ENCODE measurements at regions not wholly inside any gene's neighbourhood (a gene's known extent, or its start where the extent isn't known, plus 50 kb on each side); places are given as distances from the start of the nearest gene placed in this dataset.

DNA sequence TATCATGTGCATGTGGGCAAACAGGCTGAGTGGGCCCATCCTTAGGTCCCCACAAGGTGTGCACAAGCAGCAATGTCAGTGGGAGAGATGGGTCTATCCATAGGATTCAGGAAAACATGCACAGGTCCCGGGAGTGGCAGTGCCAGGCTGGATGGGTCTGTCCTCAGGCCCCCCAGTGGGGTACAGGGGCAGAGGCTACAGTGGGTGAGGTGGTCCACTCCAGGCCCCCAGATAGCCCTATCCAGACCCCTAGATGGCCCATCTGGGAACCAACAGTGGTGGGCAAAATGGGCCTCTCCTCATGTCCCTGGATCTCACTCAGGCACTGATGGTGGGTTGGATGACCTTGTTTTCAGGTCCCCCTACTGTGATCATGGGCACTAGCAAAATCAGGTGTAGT, 277.8 kb upstream of the SYT1 start:
- H2AK5ac ChIP-seq (ENCODE audit: low read depth, low read length), result no peak overlapping the region
- in situ Hi-C loops (cut with MboI; ENCODE audit: low sequenced_read_pairs), result no loop called here

More for the DNA sequence above, 277.8 kb upstream of the SYT1 start:
- H3K9me3 ChIP-seq (ENCODE audit: control insufficient read depth, insufficient read depth, low read length), result peaks cover 7% of the 10 kb centered on the region
- H2BK15ac ChIP-seq (ENCODE audit: low read depth, low read length), result no peak overlapping the region
- no peak overlapping the region for H4K8ac ChIP-seq (ENCODE audit: low read depth in 2 of 2, low read length in 2 of 2)
- H4K91ac ChIP-seq (ENCODE audit: insufficient read depth, low read depth, low read length), result no peak overlapping the region
- no peaks in the 10 kb centered on the region for H3K9me1 ChIP-seq (ENCODE audit: insufficient read depth, low read length)
- H3K27me3 ChIP-seq (ENCODE audit: control insufficient read depth, insufficient read depth, low read length), result no peaks in the 10 kb centered on the region
- no peak overlapping the region for H2AK9ac ChIP-seq (replicated peaks; ENCODE audit: low read depth, low read length, poor library complexity)
- H4K20me1 ChIP-seq (ENCODE audit: insufficient read depth, low read length), result no peaks in the 10 kb centered on the region
- ChIA-PET CTCF (no interaction called here), POLR2A (ENCODE audit: unreplicated experiment) (no interaction called here)
- H4K5ac ChIP-seq (ENCODE audit: low read depth, low read length), result no peak overlapping the region
- H3K4me1 ChIP-seq (ENCODE audit: control insufficient read depth, insufficient read depth, low read length), result no peaks in the 10 kb centered on the region
- no peak overlapping the region for H2BK120ac ChIP-seq (ENCODE audit: low read depth, low read length)
- H3K23ac ChIP-seq (ENCODE audit: low read depth, low read length), result no peak overlapping the region
- dilution Hi-C loops (cut with HindIII; ENCODE audit: low sequenced_read_pairs, unreplicated experiment), result no loop called here
- no peak overlapping the region for H3K18ac ChIP-seq (ENCODE audit: low read depth, low read length)
- H3K4me3 ChIP-seq (ENCODE audit: insufficient read depth, low read depth, low read length), result no peak overlapping the region
- no TSS peak for BruUV-seq (replicated peaks)
- no peak overlapping the region for H2BK5ac ChIP-seq (ENCODE audit: low read depth, low read length, poor library complexity, severe bottlenecking)
- H3K4ac ChIP-seq (ENCODE audit: low read depth, low read length), result no peak overlapping the region
- DNase-seq, result no peak
- no peak overlapping the region for H3K9ac ChIP-seq (ENCODE audit: low read depth, low read length)
- no peak overlapping the region for H3K27ac ChIP-seq (ENCODE audit: insufficient read depth, low read length)
- ATAC-seq (ENCODE audit: low read depth), result no peak
- H3K36me3 ChIP-seq (ENCODE audit: control insufficient read depth, insufficient read depth, low read length), result no peaks in the 10 kb centered on the region
- H3K14ac ChIP-seq (replicated peaks; ENCODE audit: low read depth, low read length), result no peak overlapping the region
- H2AFZ ChIP-seq (replicated peaks; ENCODE audit: low read length, poor library complexity), result no peak overlapping the region
- TF ChIP-seq CEBPB (IDR thresholded peaks at IDR 0.05; ENCODE audit: low read depth, low read length), result no peak
- TF ChIP-seq RCOR1 (IDR thresholded peaks at IDR 0.05; ENCODE audit: insufficient replicate concordance, low read length), result no peak
- TF ChIP-seq MXI1 (IDR thresholded peaks at IDR 0.05; ENCODE audit: borderline replicate concordance, low read depth, low read length), result no peak
- no peak for TF ChIP-seq RFX5 (IDR thresholded peaks at IDR 0.05; ENCODE audit: low read depth, low read length)
- no peak for TF ChIP-seq NFE2L2 (IDR thresholded peaks at IDR 0.05; ENCODE audit: low read depth, low read length)
- no peak for TF ChIP-seq BHLHE40 (IDR thresholded peaks at IDR 0.05; ENCODE audit: low read depth, low read length)
- TF ChIP-seq CHD1 (IDR thresholded peaks at IDR 0.05; ENCODE audit: low read depth, low read length), result no peak
- TF ChIP-seq RAD21 (IDR thresholded peaks at IDR 0.05; ENCODE audit: low read length), result no peak
- TF ChIP-seq MAZ (IDR thresholded peaks at IDR 0.05; ENCODE audit: borderline replicate concordance, low read depth, low read length), result no peak
- no peak for TF ChIP-seq MAFK (IDR thresholded peaks at IDR 0.05; ENCODE audit: low read depth, low read length)
- no peak for TF ChIP-seq FOS (IDR thresholded peaks at IDR 0.05; ENCODE audit: low read depth, low read length)
- no peak for TF ChIP-seq POLR2A (IDR thresholded peaks at IDR 0.05; ENCODE audit: low read depth, low read length)
- TF ChIP-seq CTCF (conservative IDR thresholded peaks at IDR 0.05; ENCODE audit: low read depth, low read length), result no peak
- TF ChIP-seq USF2 (IDR thresholded peaks at IDR 0.05; ENCODE audit: low read depth, low read length), result no peak
- no peak for TF ChIP-seq SMC3 (IDR thresholded peaks at IDR 0.05; ENCODE audit: low read depth, low read length)
- TF ChIP-seq, protein P1, sequence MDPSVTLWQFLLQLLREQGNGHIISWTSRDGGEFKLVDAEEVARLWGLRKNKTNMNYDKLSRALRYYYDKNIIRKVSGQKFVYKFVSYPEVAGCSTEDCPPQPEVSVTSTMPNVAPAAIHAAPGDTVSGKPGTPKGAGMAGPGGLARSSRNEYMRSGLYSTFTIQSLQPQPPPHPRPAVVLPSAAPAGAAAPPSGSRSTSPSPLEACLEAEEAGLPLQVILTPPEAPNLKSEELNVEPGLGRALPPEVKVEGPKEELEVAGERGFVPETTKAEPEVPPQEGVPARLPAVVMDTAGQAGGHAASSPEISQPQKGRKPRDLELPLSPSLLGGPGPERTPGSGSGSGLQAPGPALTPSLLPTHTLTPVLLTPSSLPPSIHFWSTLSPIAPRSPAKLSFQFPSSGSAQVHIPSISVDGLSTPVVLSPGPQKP (IDR thresholded peaks at IDR 0.05; ENCODE audit: borderline replicate concordance, low read depth, low read length), result no peak
- H3K79me1 ChIP-seq (ENCODE audit: low read depth in 1 of 2, low read length in 2 of 2), result no peaks in the 10 kb centered on the region
- WGBS, 2 experiments (ENCODE audit: extremely low coverage in 2 of 2, insufficient read length in 1 of 2), result no CpG with 5 or more reads among the region's 1 CpG
- H2BK20ac ChIP-seq (ENCODE audit: low read depth, low read length), result no peak overlapping the region
- intact Hi-C loops (cut with micrococcal nuclease), result loop anchor here (10.0 kb wide), 1 partner anchor 442 kb away; no protein-coding TSS in a partner anchor
- no peak overlapping the region for H3K56ac ChIP-seq (ENCODE audit: extremely low read depth, insufficient read depth, low read length)
- no peak overlapping the region for H3K4me2 ChIP-seq (ENCODE audit: low read depth, low read length)
